ENCODE measurements at regions not wholly inside any gene's neighbourhood (a gene's known extent, or its start where the extent isn't known, plus 50 kb on each side); places are given as distances from the start of the nearest gene placed in this dataset.

DNA sequence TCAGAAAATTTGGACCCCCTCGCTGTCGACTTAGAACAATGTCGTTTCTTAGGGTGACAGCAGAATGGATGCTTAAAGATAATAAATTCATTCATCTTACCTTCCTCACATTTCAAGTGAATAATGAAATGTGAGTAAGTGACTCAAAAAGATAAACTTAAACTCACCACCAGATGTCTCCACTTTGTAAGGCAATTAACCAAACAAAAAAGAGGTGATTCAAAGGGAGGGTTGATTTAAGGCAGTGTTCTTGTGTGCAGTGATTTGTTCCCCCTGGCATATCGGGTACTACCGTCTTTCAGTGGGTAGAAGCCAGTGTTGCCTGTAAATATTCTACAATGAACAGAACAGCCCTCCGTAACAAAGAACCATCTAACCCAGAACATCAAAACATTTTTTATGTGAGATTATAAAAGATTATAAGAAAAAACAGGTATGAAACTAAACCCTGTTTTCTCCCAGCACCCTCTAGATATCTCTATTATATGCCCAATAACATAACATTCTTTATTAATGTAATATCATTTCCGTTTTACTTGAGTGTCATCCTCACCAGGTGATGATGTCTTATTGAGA is 589.7 kb downstream of the CBLN4 start:
- TF ChIP-seq FOXM1 (IDR thresholded peaks at IDR 0.05; ENCODE audit: borderline replicate concordance, low read depth) (no peak), CREB1 (IDR thresholded peaks at IDR 0.05; ENCODE audit: low read depth) (no peak), EGR1 (IDR thresholded peaks at IDR 0.05) (no peak), YY1 (IDR thresholded peaks at IDR 0.05; ENCODE audit: low read depth) (no peak), EP300 (IDR thresholded peaks at IDR 0.05; ENCODE audit: borderline replicate concordance) (no peak)

DNA sequence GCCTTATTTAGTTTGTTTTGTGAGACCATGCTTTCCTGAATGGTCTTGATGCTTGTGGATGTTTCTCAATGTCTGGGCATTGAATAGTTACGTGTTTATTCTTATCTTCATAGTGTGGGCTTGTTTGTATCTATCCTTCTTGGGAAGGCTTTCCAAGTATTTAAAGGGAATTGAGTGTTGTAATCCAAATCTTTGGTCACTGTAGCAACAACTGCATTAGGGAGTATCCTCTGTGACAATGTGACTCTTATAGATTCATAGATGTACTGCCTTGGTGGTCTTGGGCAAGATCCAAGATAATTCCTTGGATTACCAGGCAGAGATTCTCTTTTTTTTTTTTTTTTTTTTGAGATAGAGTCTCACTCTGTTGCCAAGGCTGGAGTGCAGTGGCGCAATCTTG is 598.4 kb downstream of the CBLN4 start:
- TF ChIP-seq, protein P1, sequence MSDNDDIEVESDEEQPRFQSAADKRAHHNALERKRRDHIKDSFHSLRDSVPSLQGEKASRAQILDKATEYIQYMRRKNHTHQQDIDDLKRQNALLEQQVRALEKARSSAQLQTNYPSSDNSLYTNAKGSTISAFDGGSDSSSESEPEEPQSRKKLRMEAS (IDR thresholded peaks at IDR 0.05): no peak
- no peak for TF ChIP-seq TAF1 (IDR thresholded peaks at IDR 0.05; ENCODE audit: low read depth)
- TF ChIP-seq RAD21 (IDR thresholded peaks at IDR 0.05; ENCODE audit: low read depth): no peak
- TF ChIP-seq, protein P2, sequence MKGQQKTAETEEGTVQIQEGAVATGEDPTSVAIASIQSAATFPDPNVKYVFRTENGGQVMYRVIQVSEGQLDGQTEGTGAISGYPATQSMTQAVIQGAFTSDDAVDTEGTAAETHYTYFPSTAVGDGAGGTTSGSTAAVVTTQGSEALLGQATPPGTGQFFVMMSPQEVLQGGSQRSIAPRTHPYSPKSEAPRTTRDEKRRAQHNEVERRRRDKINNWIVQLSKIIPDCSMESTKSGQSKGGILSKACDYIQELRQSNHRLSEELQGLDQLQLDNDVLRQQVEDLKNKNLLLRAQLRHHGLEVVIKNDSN (IDR thresholded peaks at IDR 0.05): no peak
- no peak for TF ChIP-seq NFIC (IDR thresholded peaks at IDR 0.05)
- no peak for TF ChIP-seq EP300 (IDR thresholded peaks at IDR 0.05; ENCODE audit: borderline replicate concordance)
- TF ChIP-seq CREB1 (IDR thresholded peaks at IDR 0.05; ENCODE audit: low read depth): no peak
- no peak for TF ChIP-seq FOXM1 (IDR thresholded peaks at IDR 0.05; ENCODE audit: borderline replicate concordance, low read depth)
- no peak for TF ChIP-seq ZBTB7A (IDR thresholded peaks at IDR 0.05; ENCODE audit: low read depth)
- TF ChIP-seq, protein P3, sequence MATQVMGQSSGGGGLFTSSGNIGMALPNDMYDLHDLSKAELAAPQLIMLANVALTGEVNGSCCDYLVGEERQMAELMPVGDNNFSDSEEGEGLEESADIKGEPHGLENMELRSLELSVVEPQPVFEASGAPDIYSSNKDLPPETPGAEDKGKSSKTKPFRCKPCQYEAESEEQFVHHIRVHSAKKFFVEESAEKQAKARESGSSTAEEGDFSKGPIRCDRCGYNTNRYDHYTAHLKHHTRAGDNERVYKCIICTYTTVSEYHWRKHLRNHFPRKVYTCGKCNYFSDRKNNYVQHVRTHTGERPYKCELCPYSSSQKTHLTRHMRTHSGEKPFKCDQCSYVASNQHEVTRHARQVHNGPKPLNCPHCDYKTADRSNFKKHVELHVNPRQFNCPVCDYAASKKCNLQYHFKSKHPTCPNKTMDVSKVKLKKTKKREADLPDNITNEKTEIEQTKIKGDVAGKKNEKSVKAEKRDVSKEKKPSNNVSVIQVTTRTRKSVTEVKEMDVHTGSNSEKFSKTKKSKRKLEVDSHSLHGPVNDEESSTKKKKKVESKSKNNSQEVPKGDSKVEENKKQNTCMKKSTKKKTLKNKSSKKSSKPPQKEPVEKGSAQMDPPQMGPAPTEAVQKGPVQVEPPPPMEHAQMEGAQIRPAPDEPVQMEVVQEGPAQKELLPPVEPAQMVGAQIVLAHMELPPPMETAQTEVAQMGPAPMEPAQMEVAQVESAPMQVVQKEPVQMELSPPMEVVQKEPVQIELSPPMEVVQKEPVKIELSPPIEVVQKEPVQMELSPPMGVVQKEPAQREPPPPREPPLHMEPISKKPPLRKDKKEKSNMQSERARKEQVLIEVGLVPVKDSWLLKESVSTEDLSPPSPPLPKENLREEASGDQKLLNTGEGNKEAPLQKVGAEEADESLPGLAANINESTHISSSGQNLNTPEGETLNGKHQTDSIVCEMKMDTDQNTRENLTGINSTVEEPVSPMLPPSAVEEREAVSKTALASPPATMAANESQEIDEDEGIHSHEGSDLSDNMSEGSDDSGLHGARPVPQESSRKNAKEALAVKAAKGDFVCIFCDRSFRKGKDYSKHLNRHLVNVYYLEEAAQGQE (IDR thresholded peaks at IDR 0.05; ENCODE audit: low read depth): no peak
- TF ChIP-seq EGR1 (IDR thresholded peaks at IDR 0.05): no peak
- TF ChIP-seq TCF12 (IDR thresholded peaks at IDR 0.05; ENCODE audit: low read depth): no peak
- no peak for TF ChIP-seq CEBPB (IDR thresholded peaks at IDR 0.05)
- TF ChIP-seq TEAD4 (IDR thresholded peaks at IDR 0.05): no peak
- no peak for TF ChIP-seq YY1 (IDR thresholded peaks at IDR 0.05; ENCODE audit: low read depth)

DNA sequence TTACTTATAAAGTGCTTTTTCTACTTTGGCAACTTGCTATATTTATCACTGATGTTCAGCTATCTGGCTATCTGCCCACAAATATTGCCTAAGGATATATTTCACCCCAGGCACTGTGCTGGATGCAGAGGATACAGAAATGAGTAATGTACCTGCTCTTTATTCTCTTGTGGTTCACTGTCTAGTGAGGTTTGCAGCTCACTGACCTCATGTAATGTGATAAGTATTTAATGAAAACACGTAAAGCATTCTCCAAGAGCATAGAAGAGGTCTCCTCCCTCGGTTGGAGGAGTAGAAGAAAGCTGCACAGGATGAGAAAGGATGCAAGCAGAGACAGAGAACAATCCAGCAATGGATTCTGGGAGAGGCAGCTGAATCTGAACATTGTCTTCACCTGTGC is 610.7 kb downstream of the CBLN4 start:
- TF ChIP-seq TAF1 (IDR thresholded peaks at IDR 0.05; ENCODE audit: low read depth): no peak
- no peak for TF ChIP-seq EP300 (IDR thresholded peaks at IDR 0.05; ENCODE audit: borderline replicate concordance)
- no peak for TF ChIP-seq TEAD4 (IDR thresholded peaks at IDR 0.05)
- TF ChIP-seq YY1 (IDR thresholded peaks at IDR 0.05; ENCODE audit: low read depth): no peak
- TF ChIP-seq EGR1 (IDR thresholded peaks at IDR 0.05): no peak
- no peak for TF ChIP-seq ZBTB7A (IDR thresholded peaks at IDR 0.05; ENCODE audit: low read depth)
- TF ChIP-seq, protein P3 (IDR thresholded peaks at IDR 0.05; ENCODE audit: low read depth): no peak
- TF ChIP-seq, protein P2 (IDR thresholded peaks at IDR 0.05): no peak
- no peak for TF ChIP-seq FOXM1 (IDR thresholded peaks at IDR 0.05; ENCODE audit: borderline replicate concordance, low read depth)
- no peak for TF ChIP-seq CREB1 (IDR thresholded peaks at IDR 0.05; ENCODE audit: low read depth)
- no peak for TF ChIP-seq CEBPB (IDR thresholded peaks at IDR 0.05)

DNA sequence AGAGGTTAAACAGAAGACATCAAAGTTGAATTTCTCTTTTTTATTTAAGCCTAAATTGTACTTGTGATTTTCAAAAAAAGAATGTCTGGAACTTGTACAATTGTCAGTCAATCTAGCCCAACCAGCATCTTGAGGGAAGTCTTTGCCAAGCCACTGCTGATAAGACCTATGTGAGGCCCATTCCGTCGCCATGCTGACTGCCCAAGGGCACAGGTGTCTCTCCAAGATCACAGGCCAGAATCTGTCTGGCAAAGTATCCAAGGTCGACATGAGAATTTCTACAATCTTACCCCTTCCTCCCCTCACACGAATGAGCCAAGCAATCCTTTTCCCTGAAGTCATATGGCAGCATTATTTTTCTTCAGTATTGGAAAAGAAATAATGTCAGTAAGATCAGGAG is 614.5 kb downstream of the CBLN4 start:
- TF ChIP-seq ZBTB7A (IDR thresholded peaks at IDR 0.05; ENCODE audit: low read depth): no peak
- no peak for TF ChIP-seq TEAD4 (IDR thresholded peaks at IDR 0.05)
- TF ChIP-seq, protein P1 (IDR thresholded peaks at IDR 0.05): no peak

DNA sequence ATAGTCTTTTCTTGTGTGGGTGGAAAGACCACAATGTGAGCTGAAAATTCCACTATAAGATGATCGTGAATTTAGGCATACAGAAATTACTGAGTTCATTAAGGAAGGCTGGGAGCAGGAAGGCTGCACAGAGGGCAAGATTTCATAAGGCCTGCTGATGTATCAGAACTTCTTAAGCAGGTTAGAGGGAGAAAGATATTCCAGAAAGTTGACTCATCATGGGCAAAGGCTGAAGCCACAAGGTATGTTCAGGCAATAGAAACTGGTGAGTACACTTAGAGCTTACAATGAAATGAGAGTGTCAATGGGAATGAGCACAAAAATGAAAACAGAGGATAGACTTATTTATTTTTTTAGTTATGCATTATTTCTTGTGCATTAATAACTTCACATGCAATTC is 618.6 kb downstream of the CBLN4 start:
- no peak for TF ChIP-seq ZBTB7A (IDR thresholded peaks at IDR 0.05; ENCODE audit: low read depth)
- no peak for TF ChIP-seq FOXM1 (IDR thresholded peaks at IDR 0.05; ENCODE audit: borderline replicate concordance, low read depth)
- no peak for TF ChIP-seq EGR1 (IDR thresholded peaks at IDR 0.05)
- TF ChIP-seq RAD21 (IDR thresholded peaks at IDR 0.05; ENCODE audit: low read depth): no peak
- no peak for TF ChIP-seq EP300 (IDR thresholded peaks at IDR 0.05; ENCODE audit: borderline replicate concordance)

DNA sequence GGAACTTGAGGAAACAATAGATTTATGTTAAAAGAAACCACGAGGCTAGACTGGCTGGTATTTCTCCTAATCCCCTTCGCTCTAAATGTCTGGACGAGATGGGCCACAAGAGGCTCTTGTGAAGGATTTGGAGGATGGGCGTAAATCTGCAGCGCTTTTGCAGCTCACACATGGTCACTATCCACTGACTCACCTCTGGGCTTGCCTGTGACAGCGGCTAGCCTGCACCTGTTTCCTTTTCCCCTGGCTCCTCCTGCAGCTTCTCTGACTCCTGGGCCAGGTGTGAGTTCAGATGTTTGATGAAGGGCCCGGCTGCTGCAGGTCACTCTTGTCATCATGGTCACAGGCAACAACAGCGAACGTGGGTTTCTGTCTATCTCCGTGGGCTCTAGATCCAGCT is 629.4 kb downstream of the CBLN4 start:
- TF ChIP-seq ZBTB7A (IDR thresholded peaks at IDR 0.05; ENCODE audit: low read depth) (no peak), TEAD4 (IDR thresholded peaks at IDR 0.05) (no peak), RAD21 (IDR thresholded peaks at IDR 0.05; ENCODE audit: low read depth) (no peak)
- TF ChIP-seq, protein P3 (IDR thresholded peaks at IDR 0.05; ENCODE audit: low read depth): no peak
- TF ChIP-seq, protein P1 (IDR thresholded peaks at IDR 0.05): no peak
